Colonic mucosa (tissue), 4 donors: ENCODE measurements at regions not wholly inside any gene's neighbourhood (a gene's known extent, or its start where the extent isn't known, plus 50 kb on each side); places are given as distances from the start of the nearest gene placed in this dataset.
A peak's percentile ranks its signal among the peaks of the same experiment; 100 is the strongest.

ENCODE experiments used
- DNase-seq: peaks from one replicate; pipeline ENCODE4 v3.0.0-alpha.2; 2020
- H3K27ac ChIP-seq: fragments of 200-600 bp; one replicate; pipeline ENCODE4 v1.8.0; 2021
- H3K27me3 ChIP-seq: fragments of 200-600 bp; one replicate; pipeline ENCODE4 v1.8.0; 2021
- H3K36me3 ChIP-seq: fragments of 200-600 bp; one replicate; pipeline ENCODE4 v1.8.0; 2021
- H3K4me1 ChIP-seq: fragments of 200-600 bp; one replicate; pipeline ENCODE4 v1.8.0; 2021; ENCODE audit warnings: mild to moderate bottlenecking
- H3K4me3 ChIP-seq: fragments of 200-600 bp; one replicate; pipeline ENCODE4 v1.8.0; 2021
- H3K9ac ChIP-seq, 2 donors: one replicate each; pipeline ENCODE4 v1.7.0; 2013; ENCODE audit warnings: control low read depth in 2 of 2, low read depth in 2 of 2, low read length in 2 of 2
- H3K9me3 ChIP-seq: fragments of 200-600 bp; one replicate; pipeline ENCODE4 v1.8.0; 2021
- intact Hi-C: fragments of 100-400 bp; cut with DNase I; formaldehyde crosslinking; loops from one replicate; pipeline ENCODE4 v1.14.1; 2022
- TF ChIP-seq, protein P1 (sequence below): fragments of 200-600 bp; IDR thresholded peaks from one replicate; pipeline ENCODE4 v1.8.0; 2022; ENCODE audit warnings: antibody characterized with exemption, mild to moderate bottlenecking
- donor health status: healthy.
- donor health status: DM: no; HTN: no; CAD: no.
- donor health status: DM: no; HTN: no; CAD: no.

DNA sequence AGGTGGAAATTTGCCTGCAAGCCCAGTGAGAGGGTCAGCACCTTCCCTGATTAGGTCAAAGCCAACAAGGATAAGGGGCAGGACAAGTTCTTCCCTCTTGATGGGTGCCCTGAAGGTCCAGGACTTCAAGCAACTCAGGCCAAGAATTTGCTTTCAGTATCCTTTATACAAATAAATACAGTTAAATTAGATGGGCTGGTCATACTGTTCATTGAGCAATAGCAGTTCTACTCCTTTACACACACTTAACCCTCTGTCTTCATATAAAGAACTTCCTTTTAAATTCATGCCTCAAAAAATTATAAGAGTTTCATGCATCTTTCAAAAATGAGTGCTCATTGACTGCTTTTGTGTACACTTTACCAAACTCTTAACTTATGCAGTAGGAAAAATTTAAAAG, 392.0 kb downstream of the SPRY1 start:
- H3K4me3 ChIP-seq: no peak overlapping the region
- no peaks in the 10 kb centered on the region for H3K36me3 ChIP-seq
- no peak overlapping the region for H3K9ac ChIP-seq
- no peaks in the 10 kb centered on the region for H3K4me1 ChIP-seq
- H3K9me3 ChIP-seq: no peaks in the 10 kb centered on the region
- intact Hi-C loops: no loop called here
- no peaks in the 10 kb centered on the region for H3K27me3 ChIP-seq
- TF ChIP-seq, protein P1, sequence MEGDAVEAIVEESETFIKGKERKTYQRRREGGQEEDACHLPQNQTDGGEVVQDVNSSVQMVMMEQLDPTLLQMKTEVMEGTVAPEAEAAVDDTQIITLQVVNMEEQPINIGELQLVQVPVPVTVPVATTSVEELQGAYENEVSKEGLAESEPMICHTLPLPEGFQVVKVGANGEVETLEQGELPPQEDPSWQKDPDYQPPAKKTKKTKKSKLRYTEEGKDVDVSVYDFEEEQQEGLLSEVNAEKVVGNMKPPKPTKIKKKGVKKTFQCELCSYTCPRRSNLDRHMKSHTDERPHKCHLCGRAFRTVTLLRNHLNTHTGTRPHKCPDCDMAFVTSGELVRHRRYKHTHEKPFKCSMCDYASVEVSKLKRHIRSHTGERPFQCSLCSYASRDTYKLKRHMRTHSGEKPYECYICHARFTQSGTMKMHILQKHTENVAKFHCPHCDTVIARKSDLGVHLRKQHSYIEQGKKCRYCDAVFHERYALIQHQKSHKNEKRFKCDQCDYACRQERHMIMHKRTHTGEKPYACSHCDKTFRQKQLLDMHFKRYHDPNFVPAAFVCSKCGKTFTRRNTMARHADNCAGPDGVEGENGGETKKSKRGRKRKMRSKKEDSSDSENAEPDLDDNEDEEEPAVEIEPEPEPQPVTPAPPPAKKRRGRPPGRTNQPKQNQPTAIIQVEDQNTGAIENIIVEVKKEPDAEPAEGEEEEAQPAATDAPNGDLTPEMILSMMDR: no peak
- peak overlapping the region; percentile 16 for H3K27ac ChIP-seq
- DNase-seq: no peak

DNA sequence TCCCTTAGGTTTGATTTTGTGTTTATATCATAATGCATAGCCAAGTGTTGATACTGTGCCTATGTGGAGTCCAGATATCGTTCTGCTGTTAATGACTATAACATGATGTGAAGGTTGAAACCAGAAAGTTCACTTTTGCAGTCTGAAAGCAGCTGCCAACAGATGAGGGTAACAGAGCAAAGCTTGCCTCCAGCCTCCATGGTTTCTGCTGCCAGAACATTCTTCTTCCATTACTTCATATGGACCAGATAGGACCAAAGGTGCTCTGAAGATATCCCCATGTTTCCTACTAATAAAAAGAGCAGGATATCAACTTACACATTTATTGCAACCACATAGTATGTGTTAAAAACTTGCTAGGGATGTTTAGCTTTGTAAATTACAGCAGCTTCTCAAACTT, 394.1 kb downstream of the SPRY1 start:
- Histone ChIP-seq H3K27me3 (no peaks in the 10 kb centered on the region), H3K36me3 (no peaks in the 10 kb centered on the region), H3K9ac (no peak overlapping the region), H3K9me3 (no peaks in the 10 kb centered on the region), H3K4me1 (no peaks in the 10 kb centered on the region), H3K4me3 (no peak overlapping the region), H3K27ac (no peak overlapping the region)
- DNase-seq: no peak
- TF ChIP-seq, protein P1: no peak
- intact Hi-C loops: no loop called here

DNA sequence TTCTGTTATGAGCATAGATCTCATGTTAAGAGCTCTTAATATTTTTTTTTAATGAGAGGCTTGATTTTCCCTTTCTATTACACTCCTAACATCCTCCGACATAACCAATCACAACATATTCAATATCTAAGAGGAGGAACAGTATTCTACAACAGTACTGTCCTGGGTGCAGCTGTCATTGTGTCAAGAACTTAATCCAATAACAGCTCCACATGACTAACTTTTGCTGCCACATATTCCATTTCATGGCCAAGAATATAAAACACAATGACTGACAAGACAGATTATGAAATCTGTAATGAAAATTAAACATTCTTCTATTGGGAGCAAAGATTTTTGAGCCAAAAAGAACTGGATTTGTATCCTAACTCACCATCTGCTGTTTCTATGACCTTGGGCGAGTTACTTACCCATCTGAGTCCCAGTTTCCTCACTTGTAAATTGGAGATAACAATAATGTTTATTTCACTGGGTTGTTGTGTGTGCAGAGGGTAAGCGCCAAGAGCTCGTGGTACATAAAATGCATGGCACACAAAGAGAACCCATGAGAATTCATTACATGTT, 405.6 kb downstream of the SPRY1 start:
- TF ChIP-seq, protein P1: no peak
- Histone ChIP-seq H3K9me3 (no peaks in the 10 kb centered on the region), H3K4me3 (no peak overlapping the region), H3K36me3 (no peaks in the 10 kb centered on the region), H3K4me1 (no peaks in the 10 kb centered on the region), H3K9ac (no peak overlapping the region), H3K27ac (no peak overlapping the region), H3K27me3 (no peaks in the 10 kb centered on the region)
- intact Hi-C loops: no loop called here
- no peak for DNase-seq

DNA sequence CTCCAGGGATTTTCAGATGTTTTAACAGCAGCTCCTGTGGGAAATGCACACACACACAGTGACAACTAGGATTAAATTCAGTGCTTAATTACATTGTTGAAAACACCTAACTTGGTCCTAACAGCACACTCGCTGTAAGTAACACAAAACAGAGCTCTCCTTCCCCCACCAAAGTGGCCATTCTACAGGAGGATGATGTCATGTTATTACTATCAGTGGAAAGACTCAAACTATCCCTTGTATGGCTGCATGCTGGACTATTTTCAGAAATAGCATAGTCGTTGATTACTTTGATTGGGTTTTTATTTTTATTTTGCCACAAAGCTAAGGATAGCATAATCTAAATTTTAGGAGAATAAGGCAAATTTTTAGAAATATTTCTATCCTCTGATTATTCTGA, 406.3 kb downstream of the SPRY1 start:
- Histone ChIP-seq H3K9me3 (no peaks in the 10 kb centered on the region), H3K27ac (no peak overlapping the region)

DNA sequence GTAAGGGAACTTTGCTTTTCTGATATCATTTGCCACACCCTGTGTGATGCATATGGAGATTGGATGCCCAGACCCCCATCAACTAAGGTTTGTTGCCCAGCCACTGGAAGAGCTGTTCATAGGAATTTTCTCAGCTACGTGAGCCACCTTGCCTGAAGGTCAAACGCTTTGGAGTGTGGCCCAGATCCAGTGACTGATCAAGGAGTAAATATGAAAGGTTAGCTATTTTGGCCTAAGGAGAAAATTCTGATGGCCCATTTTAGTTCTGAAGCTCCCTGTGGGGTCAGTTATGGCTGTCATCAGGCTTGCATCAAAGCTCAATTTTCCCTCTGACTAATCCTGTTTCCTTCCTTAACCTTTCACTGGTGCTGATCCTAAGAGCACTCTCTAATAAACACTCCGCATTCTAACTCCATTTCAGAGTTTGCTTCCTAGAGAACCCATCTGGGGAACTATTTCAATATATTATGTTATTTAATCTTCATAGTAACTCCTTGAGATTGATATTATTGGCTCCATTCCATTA, 407.7 kb downstream of the SPRY1 start:
- no peak for DNase-seq

More for the DNA sequence above, 406.3 kb downstream of the SPRY1 start:
- TF ChIP-seq, protein P1: no peak
- DNase-seq: no peak
- no peaks in the 10 kb centered on the region for H3K4me1 ChIP-seq
- intact Hi-C loops: no loop called here
- no peak overlapping the region for H3K4me3 ChIP-seq
- H3K9ac ChIP-seq: no peak overlapping the region
- no peaks in the 10 kb centered on the region for H3K27me3 ChIP-seq
- no peaks in the 10 kb centered on the region for H3K36me3 ChIP-seq

More for the DNA sequence above, 407.7 kb downstream of the SPRY1 start:
- Histone ChIP-seq H3K27ac (no peak overlapping the region), H3K4me3 (no peak overlapping the region), H3K27me3 (no peaks in the 10 kb centered on the region), H3K36me3 (no peaks in the 10 kb centered on the region), H3K9me3 (no peaks in the 10 kb centered on the region), H3K4me1 (no peaks in the 10 kb centered on the region), H3K9ac (no peak overlapping the region)
- TF ChIP-seq, protein P1: no peak
- intact Hi-C loops: no loop called here
